ENCODE measurements at regions not wholly inside any gene's neighbourhood (a gene's known extent, or its start where the extent isn't known, plus 50 kb on each side); places are given as distances from the start of the nearest gene placed in this dataset.
"Not testable (repeated sequence)": the region's sequence is repeated elsewhere in the genome, so short reads cannot be mapped to it uniquely, and the experiment has no call there.

DNA sequence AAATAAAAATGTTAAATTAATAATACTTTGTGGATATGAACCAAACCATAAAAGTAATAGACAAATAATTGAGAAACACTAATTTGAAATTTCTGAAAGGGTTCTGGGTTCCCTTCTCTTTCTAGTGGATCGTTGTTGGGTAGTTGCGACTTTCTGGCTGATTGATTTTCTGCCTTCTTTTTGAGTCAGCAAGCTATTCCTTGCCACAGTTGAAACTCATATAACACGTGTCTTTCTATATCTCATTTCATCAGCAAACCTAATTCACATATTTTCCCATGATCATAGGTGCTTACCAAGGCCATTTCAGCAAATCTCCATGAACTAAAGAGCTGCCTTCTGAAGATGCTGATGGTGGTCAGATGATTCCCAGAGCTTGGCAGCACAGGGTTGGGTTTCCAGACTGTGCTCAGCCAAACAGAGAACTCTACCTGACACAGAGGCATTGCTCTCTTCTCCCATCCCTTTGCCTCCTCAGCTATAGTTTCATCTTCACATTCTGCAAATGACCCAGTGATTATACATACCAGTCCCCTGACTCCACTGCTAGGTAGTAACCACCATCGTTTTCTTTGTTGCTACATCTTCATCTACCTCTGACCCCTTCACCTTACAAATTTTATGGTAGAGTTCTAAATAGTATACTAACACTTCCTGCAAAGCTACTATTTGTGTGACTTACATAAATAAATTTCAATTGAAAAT is 383.9 kb upstream of the DPH6 start:
- Mint-ChIP-seq H3K4me1 (ENCODE audit: low read depth) (no peaks in the 10 kb centered on the region), H3K4me3 (no peak overlapping the region), H3K36me3 (ENCODE audit: low read depth) (no peaks in the 10 kb centered on the region), H3K27ac (no peak overlapping the region), H3K9me3 (peaks cover 1% of the 10 kb centered on the region), H3K27me3 (no peaks in the 10 kb centered on the region)
- no peak for DNase-seq

DNA sequence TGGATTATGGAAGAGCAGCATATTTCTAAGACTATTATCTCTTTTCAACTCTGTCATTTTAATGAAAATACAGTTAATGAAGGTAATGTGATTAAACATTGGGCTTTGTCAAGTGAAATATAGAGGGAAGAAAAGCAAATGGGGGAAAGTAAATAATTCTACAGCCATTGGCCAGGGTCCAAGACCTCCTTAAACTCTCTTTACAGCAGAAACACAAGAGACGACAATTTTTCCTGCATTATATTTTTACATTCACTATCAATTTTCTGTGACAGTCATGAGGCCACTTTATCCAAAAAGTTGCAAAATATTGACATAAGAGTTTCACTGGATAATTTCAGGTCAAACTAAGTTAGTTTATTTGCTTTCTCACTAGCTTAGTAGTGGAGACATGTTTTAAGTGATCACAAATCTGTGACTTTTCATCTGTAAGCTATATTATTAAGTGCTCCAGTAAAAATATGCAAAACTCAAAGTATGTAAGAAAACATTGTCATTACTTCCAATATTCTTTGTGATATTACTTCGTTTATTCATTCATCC is 385.9 kb upstream of the DPH6 start:
- H3K9me3 Mint-ChIP-seq: no peaks in the 10 kb centered on the region

DNA sequence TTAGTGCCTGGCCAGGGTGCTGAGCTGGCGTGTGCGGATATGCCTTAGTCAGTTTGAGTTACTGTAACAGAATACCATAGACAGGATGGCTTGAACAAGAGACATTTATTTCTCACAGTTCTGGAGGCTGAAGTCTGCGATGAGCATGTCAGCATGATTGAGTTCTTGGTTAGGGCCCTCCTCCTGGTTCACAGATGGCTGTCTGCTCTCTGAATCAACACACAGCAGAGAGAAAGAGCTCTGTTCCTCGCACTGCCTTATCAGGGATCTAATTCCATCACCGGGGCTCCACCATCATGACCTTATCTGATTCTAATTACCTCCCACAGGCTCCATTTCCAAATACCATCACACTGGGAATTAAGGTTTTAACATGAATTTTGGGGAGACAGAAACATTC is 386.6 kb upstream of the DPH6 start:
- no peaks in the 10 kb centered on the region for H3K36me3 Mint-ChIP-seq (ENCODE audit: low read depth)
- DNase-seq: no peak
- no peaks in the 10 kb centered on the region for H3K27me3 Mint-ChIP-seq
- H3K27ac Mint-ChIP-seq: no peak overlapping the region
- no peaks in the 10 kb centered on the region for H3K4me1 Mint-ChIP-seq (ENCODE audit: low read depth)
- no peak overlapping the region for H3K4me3 Mint-ChIP-seq
- no peaks in the 10 kb centered on the region for H3K9me3 Mint-ChIP-seq

More for the DNA sequence above, 385.9 kb upstream of the DPH6 start:
- Mint-ChIP-seq H3K4me1 (ENCODE audit: low read depth) (no peaks in the 10 kb centered on the region), H3K4me3 (no peak overlapping the region), H3K27me3 (no peaks in the 10 kb centered on the region), H3K27ac (no peak overlapping the region), H3K36me3 (ENCODE audit: low read depth) (no peaks in the 10 kb centered on the region)
- no peak for DNase-seq

DNA sequence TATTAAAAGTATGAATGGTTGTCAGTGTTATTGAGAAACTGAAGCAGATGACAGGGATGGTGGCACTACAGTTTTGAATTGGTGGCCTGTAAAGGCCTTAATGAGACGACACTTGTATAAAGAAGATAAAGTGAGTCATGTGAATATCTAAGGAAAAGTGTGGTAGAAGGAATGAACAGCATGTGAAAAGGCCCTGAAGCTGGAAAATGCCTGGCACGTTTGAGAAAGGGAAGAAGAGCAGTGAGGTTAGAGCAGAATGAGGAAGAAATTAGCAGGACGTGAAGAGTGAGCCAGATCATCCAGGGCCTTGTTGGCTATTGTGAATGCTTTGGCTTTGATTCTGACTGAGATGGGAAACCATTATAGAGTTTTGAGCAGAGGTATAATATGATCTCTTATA is 387.6 kb upstream of the DPH6 start:
- H3K4me3 Mint-ChIP-seq: no peak overlapping the region
- no peak for DNase-seq
- no peaks in the 10 kb centered on the region for H3K27me3 Mint-ChIP-seq
- H3K27ac Mint-ChIP-seq: no peak overlapping the region
- no peaks in the 10 kb centered on the region for H3K4me1 Mint-ChIP-seq (ENCODE audit: low read depth)
- H3K36me3 Mint-ChIP-seq (ENCODE audit: low read depth): no peaks in the 10 kb centered on the region
- H3K9me3 Mint-ChIP-seq: no peaks in the 10 kb centered on the region

DNA sequence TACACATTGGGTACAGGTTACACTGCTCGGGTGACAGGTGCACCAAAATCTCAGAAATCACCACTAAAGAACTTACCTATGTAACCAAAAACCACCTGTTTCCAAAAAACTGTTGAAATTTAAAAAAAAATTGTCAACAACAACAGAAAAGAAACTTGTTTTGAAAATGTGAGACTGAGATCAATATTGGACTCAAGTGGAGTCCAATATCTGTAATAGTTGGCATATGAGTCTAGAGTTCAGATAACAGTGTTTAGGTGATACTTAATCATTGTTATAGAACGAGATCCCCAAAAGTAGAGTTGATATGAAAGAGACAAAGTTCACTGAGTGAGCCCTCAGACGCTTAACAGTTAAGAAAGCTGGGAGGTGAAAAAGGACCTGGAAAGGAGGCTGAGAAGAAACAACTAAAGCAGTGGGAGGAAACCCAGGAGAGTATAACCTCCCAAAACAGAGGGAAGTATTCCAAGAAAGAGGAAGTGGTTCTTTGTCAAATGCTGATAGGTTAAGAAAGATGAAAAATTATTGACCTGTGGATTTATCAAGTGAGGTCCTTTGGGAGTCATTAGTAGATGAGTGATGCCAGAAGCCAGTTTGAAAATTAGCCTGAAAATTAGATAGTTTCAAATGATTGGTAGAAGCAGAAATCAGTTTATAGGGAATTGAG is 388.6 kb upstream of the DPH6 start:
- no peaks in the 10 kb centered on the region for H3K27me3 Mint-ChIP-seq
- H3K9me3 Mint-ChIP-seq: no peaks in the 10 kb centered on the region
- H3K27ac Mint-ChIP-seq: no peak overlapping the region
- H3K4me1 Mint-ChIP-seq (ENCODE audit: low read depth): no peaks in the 10 kb centered on the region
- DNase-seq: no peak
- H3K36me3 Mint-ChIP-seq (ENCODE audit: low read depth): no peaks in the 10 kb centered on the region
- no peak overlapping the region for H3K4me3 Mint-ChIP-seq

DNA sequence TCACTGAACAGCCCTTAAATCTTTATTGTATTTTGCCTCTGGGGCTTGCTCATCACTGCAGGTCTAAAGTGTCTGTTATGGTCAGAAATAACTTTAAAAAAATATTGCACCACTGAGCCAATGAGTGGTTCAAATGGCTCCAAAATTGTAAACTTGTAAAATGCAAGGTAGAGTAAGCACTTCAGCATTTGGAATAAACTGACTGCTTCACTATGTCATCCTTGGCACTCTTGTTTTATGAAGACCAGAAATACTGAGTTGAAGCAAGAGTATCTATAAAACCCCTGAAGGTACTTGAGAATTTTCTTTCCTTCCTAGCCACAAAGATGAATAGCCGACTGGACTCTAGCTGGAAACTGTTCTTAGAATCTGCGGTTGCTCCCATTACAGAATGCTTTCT is 390.3 kb upstream of the DPH6 start:
- peaks cover under 1% of the 10 kb centered on the region for H3K9me3 Mint-ChIP-seq
- no peaks in the 10 kb centered on the region for H3K4me1 Mint-ChIP-seq (ENCODE audit: low read depth)
- H3K27me3 Mint-ChIP-seq: no peaks in the 10 kb centered on the region
- DNase-seq: no peak
- H3K27ac Mint-ChIP-seq: no peak overlapping the region
- no peaks in the 10 kb centered on the region for H3K36me3 Mint-ChIP-seq (ENCODE audit: low read depth)
- H3K4me3 Mint-ChIP-seq: no peak overlapping the region

DNA sequence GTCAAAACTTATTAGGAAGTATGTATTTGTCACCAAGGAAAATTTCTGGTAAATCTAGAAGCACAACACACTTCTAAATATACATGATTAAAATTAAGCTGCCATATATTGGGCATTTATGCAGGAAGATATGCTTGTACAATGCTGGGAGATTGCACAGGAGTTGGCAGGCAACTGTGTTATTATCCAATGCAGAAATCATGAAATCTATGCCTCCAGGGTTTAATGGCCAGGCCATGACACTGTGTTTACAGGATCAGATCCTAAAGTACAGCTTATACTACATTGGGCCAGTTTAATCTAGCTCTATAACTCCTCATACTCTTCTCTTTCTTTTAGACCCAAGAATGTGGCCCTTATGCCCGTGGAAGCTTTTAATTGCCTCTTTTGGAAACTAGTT is 391.4 kb upstream of the DPH6 start:
- Mint-ChIP-seq H3K27ac (no peak overlapping the region), H3K36me3 (ENCODE audit: low read depth) (no peaks in the 10 kb centered on the region), H3K9me3 (peaks cover 4% of the 10 kb centered on the region), H3K27me3 (no peaks in the 10 kb centered on the region), H3K4me1 (ENCODE audit: low read depth) (no peaks in the 10 kb centered on the region), H3K4me3 (no peak overlapping the region)
- no peak for DNase-seq

DNA sequence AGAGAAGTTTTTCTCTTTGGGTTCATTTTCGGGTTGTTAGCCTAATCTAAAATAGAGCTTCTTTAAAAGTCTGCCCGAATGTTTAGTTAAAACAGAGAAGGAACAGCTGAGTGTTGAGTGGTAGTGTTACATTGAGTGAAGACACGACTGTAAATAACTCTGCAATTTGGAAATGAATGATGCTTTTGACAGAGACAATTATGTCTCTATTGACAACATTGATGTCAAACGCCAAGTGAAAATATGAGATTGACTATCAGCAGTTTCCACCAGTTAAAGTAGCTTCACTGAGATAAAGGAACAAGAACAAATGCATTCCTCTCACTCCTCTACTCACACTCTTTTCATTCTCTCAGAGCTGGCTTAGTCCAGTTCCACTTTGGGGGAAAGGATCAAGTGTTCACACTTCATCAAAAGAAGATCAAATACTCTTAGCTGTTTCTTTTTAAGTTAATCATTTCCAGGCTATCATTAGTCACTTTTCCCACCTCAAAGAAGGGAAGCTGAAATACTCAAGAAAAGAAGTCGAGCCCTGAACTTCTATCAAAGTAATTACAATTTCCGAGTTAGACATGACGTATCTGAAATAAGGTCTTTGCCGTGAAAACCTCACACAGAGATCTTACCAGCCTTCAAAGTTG is 399.1 kb upstream of the DPH6 start:
- Mint-ChIP-seq H3K4me1 (ENCODE audit: low read depth) (no peaks in the 10 kb centered on the region), H3K9me3 (peaks cover 4% of the 10 kb centered on the region), H3K27me3 (no peaks in the 10 kb centered on the region), H3K36me3 (ENCODE audit: low read depth) (no peaks in the 10 kb centered on the region), H3K27ac (no peak overlapping the region), H3K4me3 (no peak overlapping the region)
- no peak for DNase-seq

DNA sequence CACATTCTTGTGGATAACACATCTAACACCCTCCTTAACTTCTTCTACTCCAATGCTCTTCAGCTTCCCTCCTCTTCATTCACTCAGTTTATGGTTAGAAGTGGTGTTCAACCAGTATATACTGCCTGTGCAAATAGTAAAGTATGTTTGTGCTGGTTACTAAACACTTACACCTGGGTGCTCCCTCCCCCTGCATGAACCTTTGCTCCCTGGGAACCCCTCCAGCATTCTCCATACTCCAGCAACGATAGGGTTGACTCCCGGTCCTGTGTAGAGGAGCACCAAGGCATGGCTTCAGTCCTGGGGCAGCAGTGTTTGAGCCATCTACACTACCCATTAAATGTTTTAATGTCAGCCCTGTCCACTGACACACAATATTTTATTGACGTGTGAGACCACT is 407.5 kb upstream of the DPH6 start:
- H3K36me3 Mint-ChIP-seq (ENCODE audit: low read depth): no peaks in the 10 kb centered on the region
- H3K27ac Mint-ChIP-seq: no peak overlapping the region
- H3K4me3 Mint-ChIP-seq: no peak overlapping the region
- no peak for DNase-seq
- no peaks in the 10 kb centered on the region for H3K9me3 Mint-ChIP-seq
- H3K27me3 Mint-ChIP-seq: no peaks in the 10 kb centered on the region
- no peaks in the 10 kb centered on the region for H3K4me1 Mint-ChIP-seq (ENCODE audit: low read depth)

DNA sequence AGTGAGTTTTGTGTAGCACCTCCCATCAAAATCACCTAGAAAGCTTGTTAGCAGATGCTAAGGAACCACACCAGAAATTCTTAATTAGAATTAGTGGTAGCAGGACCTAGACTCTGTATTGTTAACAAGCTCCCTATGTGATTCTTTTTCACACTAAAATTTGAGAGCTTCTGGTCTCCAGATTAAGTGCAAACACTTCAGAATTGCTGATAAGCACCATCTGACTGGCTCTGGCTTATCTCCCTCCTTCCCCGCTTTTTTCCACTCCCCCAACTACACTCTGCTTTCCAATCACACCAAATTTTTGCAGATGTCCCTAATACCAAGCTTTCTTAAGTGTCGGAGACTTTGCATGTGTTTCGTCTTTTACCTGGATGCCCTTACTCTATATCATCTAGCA is 410.1 kb upstream of the DPH6 start:
- H3K27me3 Mint-ChIP-seq: no peaks in the 10 kb centered on the region
- H3K4me1 Mint-ChIP-seq (ENCODE audit: low read depth): no peaks in the 10 kb centered on the region
- no peaks in the 10 kb centered on the region for H3K36me3 Mint-ChIP-seq (ENCODE audit: low read depth)
- no peak for DNase-seq
- H3K9me3 Mint-ChIP-seq: no peaks in the 10 kb centered on the region
- H3K27ac Mint-ChIP-seq: no peak overlapping the region
- H3K4me3 Mint-ChIP-seq: no peak overlapping the region

DNA sequence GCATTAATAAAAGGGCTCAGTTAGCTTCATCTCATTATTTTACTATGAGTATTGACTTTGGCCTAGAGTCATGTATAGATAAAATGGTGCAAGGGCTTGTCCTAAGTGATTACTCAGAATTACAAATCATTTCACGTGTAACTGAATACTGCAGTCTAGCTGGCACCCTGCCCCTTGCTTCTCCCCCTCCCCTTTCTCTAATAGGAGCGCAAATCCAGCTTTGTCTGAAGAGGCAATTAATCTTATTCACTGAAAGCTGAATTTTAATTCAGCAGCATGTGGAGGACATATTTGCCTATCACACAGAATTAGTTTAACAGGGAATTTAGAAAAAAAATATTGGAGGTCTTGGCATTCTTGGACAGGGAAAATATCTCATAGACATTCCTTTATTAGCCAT is 412.1 kb upstream of the DPH6 start:
- no peak for DNase-seq
- Mint-ChIP-seq H3K9me3 (no peaks in the 10 kb centered on the region), H3K4me3 (no peak overlapping the region), H3K27me3 (no peaks in the 10 kb centered on the region), H3K27ac (no peak overlapping the region), H3K4me1 (ENCODE audit: low read depth) (no peaks in the 10 kb centered on the region), H3K36me3 (ENCODE audit: low read depth) (no peaks in the 10 kb centered on the region)

DNA sequence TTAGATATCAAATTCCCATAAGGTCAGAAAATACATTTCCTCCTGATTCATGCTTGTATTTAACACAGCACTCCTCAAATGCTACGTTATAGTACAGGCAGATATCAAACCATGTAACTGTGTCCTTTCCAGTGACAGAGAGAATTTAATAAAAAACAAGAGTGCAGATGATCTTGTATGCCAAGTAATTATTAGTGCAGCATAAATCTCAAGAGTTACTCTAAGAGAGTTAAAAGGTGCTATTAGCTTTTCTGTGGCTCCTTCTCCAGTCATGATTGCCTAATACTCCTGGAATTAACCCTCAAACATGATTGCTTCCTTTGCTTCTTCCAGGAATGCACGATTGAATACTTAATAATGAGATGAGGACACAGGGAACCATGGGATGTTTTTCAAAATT is 413.0 kb upstream of the DPH6 start:
- Mint-ChIP-seq H3K36me3 (ENCODE audit: low read depth) (no peaks in the 10 kb centered on the region), H3K4me3 (no peak overlapping the region), H3K9me3 (no peaks in the 10 kb centered on the region), H3K27me3 (no peaks in the 10 kb centered on the region), H3K27ac (no peak overlapping the region), H3K4me1 (ENCODE audit: low read depth) (no peaks in the 10 kb centered on the region)
- no peak for DNase-seq

DNA sequence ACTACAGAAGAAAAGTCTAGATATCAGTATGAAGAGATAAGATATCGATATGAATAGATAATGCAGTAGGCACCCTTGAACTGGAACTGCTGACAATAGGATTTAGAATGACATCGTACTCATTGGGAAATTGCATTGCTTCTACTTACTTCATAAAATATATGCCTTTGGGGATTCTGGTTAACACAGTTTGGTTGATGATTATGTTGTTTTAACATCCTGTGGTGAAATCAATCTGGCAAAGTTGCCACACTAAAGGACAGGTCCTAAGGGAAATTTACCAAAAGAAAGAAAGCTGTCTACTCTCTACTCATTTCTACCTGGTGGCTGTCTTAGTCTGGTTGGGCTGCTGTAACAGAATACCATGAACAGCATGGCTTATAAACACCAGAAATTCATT is 417.4 kb upstream of the DPH6 start:
- no peak for DNase-seq
- Mint-ChIP-seq H3K36me3 (ENCODE audit: low read depth) (no peaks in the 10 kb centered on the region), H3K4me3 (no peak overlapping the region), H3K9me3 (no peaks in the 10 kb centered on the region), H3K27me3 (no peaks in the 10 kb centered on the region), H3K4me1 (ENCODE audit: low read depth) (no peaks in the 10 kb centered on the region), H3K27ac (no peak overlapping the region)

DNA sequence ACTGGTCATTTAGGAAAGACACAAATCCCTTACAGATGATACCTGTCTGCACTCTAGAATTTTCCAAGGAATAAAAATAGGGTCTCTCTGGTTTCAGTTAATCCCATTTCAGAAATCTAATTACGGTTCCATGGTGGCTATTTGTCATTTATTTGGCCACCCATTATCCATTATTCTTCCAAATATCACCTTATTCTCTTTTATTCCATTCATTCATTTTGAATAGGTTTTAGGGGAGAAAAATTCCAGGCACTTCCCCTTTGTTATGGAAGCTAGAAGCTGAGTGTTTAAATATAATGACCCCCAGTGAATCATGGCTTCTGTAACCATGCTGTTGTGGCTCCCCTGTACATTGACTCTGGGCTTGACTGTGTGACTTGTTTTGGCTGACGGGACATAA is 420.8 kb upstream of the DPH6 start:
- no peaks in the 10 kb centered on the region for H3K4me1 Mint-ChIP-seq (ENCODE audit: low read depth)
- DNase-seq: no peak
- no peak overlapping the region for H3K4me3 Mint-ChIP-seq
- H3K27ac Mint-ChIP-seq: no peak overlapping the region
- no peaks in the 10 kb centered on the region for H3K27me3 Mint-ChIP-seq
- H3K9me3 Mint-ChIP-seq: no peaks in the 10 kb centered on the region
- no peaks in the 10 kb centered on the region for H3K36me3 Mint-ChIP-seq (ENCODE audit: low read depth)

DNA sequence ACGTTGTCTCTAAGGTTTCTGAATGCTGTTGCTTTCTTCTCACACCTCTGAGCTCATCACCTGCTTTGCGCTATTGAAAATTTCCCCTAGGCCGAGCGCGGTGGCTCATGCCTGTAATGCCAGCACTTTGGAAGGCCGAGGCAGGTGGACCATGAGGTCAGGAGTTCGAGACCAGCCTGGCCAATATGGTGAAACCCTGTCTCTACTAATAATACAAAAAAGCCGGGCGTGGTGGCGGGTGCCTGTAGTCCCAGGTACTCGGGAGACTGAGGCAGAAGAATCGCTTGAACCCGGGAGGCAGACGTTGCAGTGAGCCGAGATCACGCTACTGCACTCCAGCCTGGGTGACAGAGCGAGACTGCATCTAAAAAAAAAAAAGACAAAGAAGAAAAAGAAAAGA is 422.0 kb upstream of the DPH6 start:
- not testable (repeated sequence) for H3K4me1 Mint-ChIP-seq (ENCODE audit: low read depth); H3K4me3 Mint-ChIP-seq; H3K9me3 Mint-ChIP-seq; H3K27ac Mint-ChIP-seq; H3K27me3 Mint-ChIP-seq; DNase-seq; H3K36me3 Mint-ChIP-seq (ENCODE audit: low read depth)

Data from activated T-cell treated with anti-CD3 and anti-CD28 coated beads, Interleukin-2, amount 50 U/mL, for 24 hours (primary cell).